NCI-H2227 (cell line): ENCODE measurements at regions not wholly inside any gene's neighbourhood (a gene's known extent, or its start where the extent isn't known, plus 50 kb on each side); places are given as distances from the start of the nearest gene placed in this dataset.
"Not testable (repeated sequence)": the region's sequence is repeated elsewhere in the genome, so short reads cannot be mapped to it uniquely, and the experiment has no call there.

Source experiments
- DNase-seq: peaks from one replicate; lab custom pipeline; 2025; ENCODE audit not compliant: unreplicated experiment; lab: John Stamatoyannopoulos, UW

- DNase-seq = peak; percentile 22
Measured at GRCh38 chr2:131425231-131425941, 50.5 kb upstream of the TUBA3D start.

- DNase-seq = peak; percentile 48
Measured at GRCh38 chr2:131424605-131425114, 51.3 kb upstream of the TUBA3D start.

GRCh38 chr2:131420751-131421150, 55.2 kb upstream of the TUBA3D start:
- not testable (repeated sequence) for DNase-seq

- no peak for DNase-seq
Measured at GRCh38 chr2:131419441-131419840, 55.5 kb upstream of the RAB6D start.

- no peak for DNase-seq
Measured at GRCh38 chr2:131418625-131419024, 54.7 kb upstream of the RAB6D start.

GRCh38 chr2:131417886-131418285, 53.9 kb upstream of the RAB6D start:
- DNase-seq = no peak

- DNase-seq = no peak
Measured at GRCh38 chr2:131413785-131414184, 49.8 kb upstream of the RAB6D start.
